H9 (cell line): ENCODE measurements at regions not wholly inside any gene's neighbourhood (a gene's known extent, or its start where the extent isn't known, plus 50 kb on each side); places are given as distances from the start of the nearest gene placed in this dataset.

Source experiments
- DNase-seq: peaks from one replicate; pipeline ENCODE4 v3.0.0-alpha.2; 2017
- H2AFZ ChIP-seq: one replicate; pipeline ENCODE4 v1.6.1; 2013; ENCODE audit warnings: mild to moderate bottlenecking, low read length, control low read depth, moderate library complexity
- H2AK5ac ChIP-seq: 2 replicates; pipeline ENCODE4 v1.6.1; 2013; ENCODE audit warnings: low read length, control low read depth, mixed read lengths; ENCODE audit not compliant: insufficient read length
- H2BK120ac ChIP-seq: one replicate; pipeline ENCODE4 v1.6.1; 2013; ENCODE audit warnings: low read depth, mild to moderate bottlenecking, low read length, control low read depth, inconsistent platforms; ENCODE audit not compliant: poor library complexity, severe bottlenecking
- H2BK12ac ChIP-seq: 2 replicates; pipeline ENCODE4 v1.6.1; 2013; ENCODE audit warnings: low read length, control low read depth, mixed read lengths, low read depth; ENCODE audit not compliant: insufficient read length
- H2BK15ac ChIP-seq: 2 replicates; pipeline ENCODE4 v1.6.1; 2013; ENCODE audit warnings: low read depth, low read length, control low read depth
- H2BK20ac ChIP-seq: one replicate; pipeline ENCODE4 v1.6.1; 2013; ENCODE audit warnings: low read depth, mild to moderate bottlenecking, low read length, control low read depth, inconsistent platforms; ENCODE audit not compliant: poor library complexity, severe bottlenecking
- H2BK5ac ChIP-seq: 2 replicates; pipeline ENCODE4 v1.6.1; 2013; ENCODE audit warnings: low read length, control low read depth, mixed read lengths; ENCODE audit not compliant: insufficient read length
- H3K14ac ChIP-seq: 2 replicates; pipeline ENCODE4 v1.6.1; 2013; ENCODE audit warnings: low read length, control low read depth; ENCODE audit not compliant: insufficient read depth
- H3K18ac ChIP-seq: 2 replicates; pipeline ENCODE4 v1.6.1; 2013; ENCODE audit warnings: low read depth, mild to moderate bottlenecking, mixed read lengths, low read length, control low read depth; ENCODE audit not compliant: insufficient read length
- H3K23ac ChIP-seq: 2 replicates; pipeline ENCODE4 v1.6.1; 2013; ENCODE audit warnings: low read length, control low read depth, mixed read lengths, low read depth; ENCODE audit not compliant: insufficient read length
- H3K23me2 ChIP-seq: 2 replicates; pipeline ENCODE4 v1.6.1; 2013; ENCODE audit warnings: low read depth, mild to moderate bottlenecking, mixed read lengths, low read length, control low read depth; ENCODE audit not compliant: insufficient read length, poor library complexity, severe bottlenecking
- H3K27ac ChIP-seq: 2 replicates; pipeline ENCODE4 v1.5.1; 2013; ENCODE audit warnings: low read length, control low read depth, mixed read lengths, low read depth; ENCODE audit not compliant: insufficient read length
- H3K27me3 ChIP-seq: 2 replicates; pipeline ENCODE4 v1.6.1; 2013; ENCODE audit warnings: low read length, control low read depth, inconsistent platforms; ENCODE audit not compliant: insufficient read depth
- H3K4ac ChIP-seq: 2 replicates; pipeline ENCODE4 v1.6.1; 2013; ENCODE audit warnings: low read depth, mild to moderate bottlenecking, control low read depth, inconsistent platforms, low read length, moderate library complexity
- H3K4me1 ChIP-seq: 2 replicates; pipeline ENCODE4 v1.6.1; 2013; ENCODE audit warnings: low read length, control low read depth, inconsistent platforms; ENCODE audit not compliant: insufficient read depth
- H3K4me2 ChIP-seq: 2 replicates; pipeline ENCODE4 v1.6.1; 2013; ENCODE audit warnings: low read length, control low read depth, mixed read lengths; ENCODE audit not compliant: insufficient read length, insufficient read depth
- H3K56ac ChIP-seq: 2 replicates; pipeline ENCODE4 v1.6.1; 2013; ENCODE audit warnings: low read depth, mild to moderate bottlenecking, mixed read lengths, low read length, control low read depth; ENCODE audit not compliant: insufficient read length
- H3K79me1 ChIP-seq: 2 replicates; pipeline ENCODE4 v1.6.1; 2013; ENCODE audit warnings: low read depth, mild to moderate bottlenecking, moderate library complexity, low read length, control low read depth, inconsistent platforms; ENCODE audit not compliant: insufficient read depth, poor library complexity, severe bottlenecking
- H3K79me2 ChIP-seq: 2 replicates; pipeline ENCODE4 v1.6.1; 2013; ENCODE audit warnings: low read length, control low read depth, inconsistent platforms; ENCODE audit not compliant: insufficient read depth
- H3K9ac ChIP-seq: 2 replicates; pipeline ENCODE4 v1.6.1; 2013; ENCODE audit warnings: low read length, control low read depth, mixed read lengths; ENCODE audit not compliant: insufficient read length; ENCODE audit errors: extremely low read depth
- H3K9me3 ChIP-seq: one replicate; pipeline ENCODE4 v1.6.1; 2013; ENCODE audit warnings: low read depth, low read length, inconsistent platforms; ENCODE audit not compliant: control insufficient read depth
- H3T11ph ChIP-seq: one replicate; pipeline ENCODE4 v1.6.1; 2013; ENCODE audit warnings: mild to moderate bottlenecking, low read length, control low read depth, inconsistent platforms
- H4K20me1 ChIP-seq: one replicate; pipeline ENCODE4 v1.6.1; 2013; ENCODE audit not compliant: control insufficient read depth, insufficient read length, insufficient read depth
- H4K5ac ChIP-seq: 2 replicates; pipeline ENCODE4 v1.6.1; 2013; ENCODE audit warnings: low read depth, mild to moderate bottlenecking, mixed read lengths, low read length, control low read depth; ENCODE audit not compliant: insufficient read length
- H4K8ac ChIP-seq: replicated peaks from 2 replicates; pipeline ENCODE4 v1.6.1; 2013; ENCODE audit warnings: low read length, control low read depth, mixed read lengths, low read depth; ENCODE audit not compliant: insufficient read length
- H4K91ac ChIP-seq: 2 replicates; pipeline ENCODE4 v1.6.1; 2013; ENCODE audit warnings: low read depth, mild to moderate bottlenecking, moderate library complexity, mixed read lengths, low read length, control low read depth; ENCODE audit not compliant: insufficient read length
- H3K27ac Mint-ChIP-seq, 3 experiments: 2 replicates in 2 of 3; 3 replicates in 1 of 3; pipeline ENCODE4 v1.8.0; 2020 to 2021; ENCODE audit warnings: mixed read lengths in 3 of 3, mild to moderate bottlenecking in 1 of 3, moderate library complexity in 1 of 3
- H3K27me3 Mint-ChIP-seq: 2 replicates; pipeline ENCODE4 v1.8.0; 2021; ENCODE audit warnings: low read depth, mild to moderate bottlenecking, moderate library complexity, mixed read lengths
- H3K36me3 Mint-ChIP-seq, 3 experiments: 2 replicates in 2 of 3; 3 replicates in 1 of 3; pipeline ENCODE4 v1.8.0; 2020 to 2021; ENCODE audit warnings: low read depth in 3 of 3, mixed read lengths in 3 of 3; ENCODE audit not compliant: insufficient read depth in 1 of 3
- H3K4me1 Mint-ChIP-seq, 2 experiments: 2 replicates each; pipeline ENCODE4 v1.8.0; 2020; ENCODE audit warnings: mixed read lengths in 2 of 2
- H3K4me3 Mint-ChIP-seq, 2 experiments: 2 replicates in 1 of 2; 3 replicates in 1 of 2; pipeline ENCODE4 v1.8.0; 2020 to 2021; ENCODE audit warnings: mild to moderate bottlenecking in 2 of 2, mixed read lengths in 2 of 2, moderate library complexity in 1 of 2
- H3K9me3 Mint-ChIP-seq, 2 experiments: 2 replicates in 1 of 2; 3 replicates in 1 of 2; pipeline ENCODE4 v1.8.0; 2020; ENCODE audit warnings: mild to moderate bottlenecking in 2 of 2, mixed read lengths in 2 of 2, moderate library complexity in 1 of 2
- CTCF ChIP-seq: fragments of 200-600 bp; sonication (generic); conservative IDR thresholded peaks from 3 replicates; pipeline ENCODE4 v1.8.0; 2021; ENCODE audit warnings: antibody characterized with exemption, mild to moderate bottlenecking
- WGBS: extraction: QIAGEN DNeasy Blood & Tissue Kit; methylation state at CpG from one replicate; pipeline ENCODE4 v1.1.7; 2013; ENCODE audit warnings: missing lambda C conversion rate, low lambda C conversion rate, mixed read lengths; ENCODE audit not compliant: insufficient read length; ENCODE audit errors: extremely low coverage; 5-methylcytosine and 5-hydroxymethylcytosine counted together

- Histone ChIP-seq H3K4me1 (no peaks in the 10 kb centered on the region), H3K23me2 (no peaks in the 10 kb centered on the region), H3T11ph (no peak overlapping the region), H3K27me3 (no peaks in the 10 kb centered on the region), H3K14ac (no peak overlapping the region), H4K8ac (no peak overlapping the region), H3K18ac (no peak overlapping the region), H3K4me2 (no peak overlapping the region), H3K9ac (no peak overlapping the region), H2BK15ac (no peak overlapping the region), H2BK5ac (no peak overlapping the region), H2BK120ac (no peak overlapping the region), H4K20me1 (no peaks in the 10 kb centered on the region), H4K91ac (no peak overlapping the region), H3K4ac (no peak overlapping the region), H3K79me1 (no peaks in the 10 kb centered on the region), H3K9me3 (no peaks in the 10 kb centered on the region), H3K27ac (no peak overlapping the region), H2AFZ (no peak overlapping the region), H3K56ac (no peak overlapping the region), H4K5ac (no peak overlapping the region), H2BK20ac (no peak overlapping the region), H2AK5ac (no peak overlapping the region), H3K23ac (no peak overlapping the region), H3K79me2 (no peaks in the 10 kb centered on the region), H2BK12ac (no peak overlapping the region)
- Mint-ChIP-seq H3K36me3 (no peaks in the 10 kb centered on the region; a peak in 1 of 7 replicates), H3K4me3 (no peak overlapping the region), H3K27me3 (peaks cover under 1% of the 10 kb centered on the region; the same call in 1 of the 2 replicates), H3K4me1 (no peaks in the 10 kb centered on the region), H3K27ac (no peak overlapping the region), H3K9me3 (no peaks in the 10 kb centered on the region; a peak in 1 of 5 replicates)
- no peak for DNase-seq
- no peak for TF ChIP-seq CTCF
- no CpG with 5 or more reads among the region's 5 CpGs for WGBS
Measured at GRCh38 chr18:40926679-40927078, 1028.4 kb upstream of the PIK3C3 start.
